A673 (cell line): ENCODE measurements at regions not wholly inside any gene's neighbourhood (a gene's known extent, or its start where the extent isn't known, plus 50 kb on each side); places are given as distances from the start of the nearest gene placed in this dataset.

Source experiments
- CTCF ChIP-seq: fragments of 300-800, 200-600 bp; sonication (generic); conservative IDR thresholded peaks from 2 replicates; pipeline ENCODE4 v1.5.1; 2017; ENCODE audit warnings: low read depth, mild to moderate bottlenecking, antibody characterized with exemption, low read length, moderate library complexity, mixed read lengths
- EZH2 ChIP-seq: fragments of 200-600 bp; sonication (generic); IDR thresholded peaks from 2 replicates; pipeline ENCODE4 v1.6.1; 2017; ENCODE audit warnings: borderline replicate concordance, low read depth, mild to moderate bottlenecking, mixed read lengths, antibody characterized with exemption, low read length; ENCODE audit not compliant: poor library complexity, severe bottlenecking

- TF ChIP-seq CTCF (no peak), EZH2 (no peak)
Observed at GRCh38 chr10:38228394-38228793, 134.3 kb downstream of the ZNF37A start.
